OCI-LY7 (cell line): ENCODE measurements at regions not wholly inside any gene's neighbourhood (a gene's known extent, or its start where the extent isn't known, plus 50 kb on each side); places are given as distances from the start of the nearest gene placed in this dataset.
A peak's percentile ranks its signal among the peaks of the same experiment; 100 is the strongest.

Source experiments
- BruUV-seq: library from RNA; stranded (reverse); fragments of 400-500 nt; replicated peaks from 2 replicates; lab custom pipeline; 2021; lab: Mats Ljungman, UMichigan
- CTCF ChIA-PET: fragments of 300-600 bp; sonication (Branson Sonifier 250); formaldehyde crosslinking; loops from one replicate; lab custom pipeline; 2022; ENCODE audit warnings: antibody characterized with exemption; ENCODE audit not compliant: unreplicated experiment; lab: Charles Lee
- POLR2A ChIA-PET: fragments of 300-600 bp; sonication (Branson Sonifier 250); formaldehyde crosslinking; loops from one replicate; lab custom pipeline; 2022; ENCODE audit warnings: antibody characterized with exemption; lab: Charles Lee
- DNase-seq: peaks from one replicate; pipeline ENCODE4 v3.0.0-alpha.2; 2015; ENCODE audit warnings: low spot score
- H2AFZ ChIP-seq: fragments of 200-600 bp; sonication (generic), shearing (Covaris generic); 2 replicates; pipeline ENCODE4 v1.6.1; 2014; ENCODE audit warnings: mild to moderate bottlenecking, antibody characterized with exemption, low read length, moderate library complexity
- H3K27ac ChIP-seq: fragments of 200-600 bp; sonication (generic); 2 replicates; pipeline ENCODE4 v1.5.1; 2014; ENCODE audit warnings: mixed run types, low read depth, mild to moderate bottlenecking, moderate library complexity, low read length, inconsistent platforms; ENCODE audit not compliant: poor library complexity, severe bottlenecking
- H3K36me3 ChIP-seq: fragments of 200-600 bp; sonication (generic); 2 replicates; pipeline ENCODE4 v1.6.1; 2014; ENCODE audit warnings: mild to moderate bottlenecking, antibody characterized with exemption, low read length, moderate library complexity, mixed read lengths; ENCODE audit not compliant: insufficient read depth
- H3K4me1 ChIP-seq: fragments of 200-600 bp; sonication (generic); 2 replicates; pipeline ENCODE4 v1.5.1; 2014; ENCODE audit warnings: mild to moderate bottlenecking, low read length; ENCODE audit not compliant: insufficient read depth, poor library complexity, severe bottlenecking
- H3K4me2 ChIP-seq: fragments of 200-600 bp; sonication (generic); 2 replicates; pipeline ENCODE4 v1.6.1; 2014; ENCODE audit warnings: mild to moderate bottlenecking, low read length
- H3K4me3 ChIP-seq: fragments of 200-600 bp; sonication (generic); 2 replicates; pipeline ENCODE4 v1.5.1; 2014; ENCODE audit warnings: mild to moderate bottlenecking, low read depth, low read length; ENCODE audit not compliant: poor library complexity, severe bottlenecking
- H3K79me2 ChIP-seq: fragments of 200-600 bp; sonication (generic); 2 replicates; pipeline ENCODE4 v1.6.1; 2016; ENCODE audit warnings: low read depth, mild to moderate bottlenecking, low read length, moderate library complexity, mixed read lengths; ENCODE audit not compliant: insufficient read depth
- H3K9me2 ChIP-seq: fragments of 200-600 bp; sonication (generic); 2 replicates; pipeline ENCODE4 v1.6.1; 2016; ENCODE audit warnings: mild to moderate bottlenecking, low read length, mixed read lengths; ENCODE audit not compliant: insufficient read depth
- H3K9me3 ChIP-seq: fragments of 200-600 bp; sonication (generic); 2 replicates; pipeline ENCODE4 v1.6.1; 2014; ENCODE audit warnings: mild to moderate bottlenecking, mixed run types, low read length, mixed read lengths
- H4K20me1 ChIP-seq: fragments of 200-600 bp; sonication (generic); 2 replicates; pipeline ENCODE4 v1.6.1; 2014; ENCODE audit warnings: mild to moderate bottlenecking, antibody characterized with exemption, low read length, moderate library complexity, mixed read lengths; ENCODE audit not compliant: insufficient read depth
- CTCF ChIP-seq: fragments of 200-600 bp; sonication (generic); conservative IDR thresholded peaks from 2 replicates; pipeline ENCODE4 v1.5.1; 2014; ENCODE audit warnings: mild to moderate bottlenecking, antibody characterized with exemption, low read length, moderate library complexity, mixed read lengths
- EZH2phosphoT487 ChIP-seq: fragments of 200-600 bp; sonication (generic); IDR thresholded peaks from 2 replicates; pipeline ENCODE4 v1.6.1; 2018; ENCODE audit warnings: low read depth, borderline replicate concordance, mild to moderate bottlenecking, mixed run types, antibody characterized with exemption, low read length, moderate library complexity, mixed read lengths
- intact Hi-C: fragments of 100-400 bp; cut with micrococcal nuclease; formaldehyde crosslinking; loops from one replicate; pipeline ENCODE4 v1.10.0; 2022; ENCODE audit not compliant: unreplicated experiment

GRCh38 chr2:181308766-181309515, 148.2 kb upstream of the ITGA4 start:
- DNase-seq: peak; percentile 54
- Histone ChIP-seq H3K36me3 (no peaks in the 10 kb centered on the region), H3K4me2 (peak overlapping the region; percentile 76), H3K9me2 (no peaks in the 10 kb centered on the region), H3K9me3 (no peaks in the 10 kb centered on the region), H3K4me1 (peaks cover 96% of the 10 kb centered on the region), H2AFZ (peak overlapping the region; percentile 96), H3K4me3 (peak overlapping the region; percentile 61), H3K27ac (peak overlapping the region; percentile 98), H3K79me2 (no peaks in the 10 kb centered on the region), H4K20me1 (no peaks in the 10 kb centered on the region)
- CTCF ChIA-PET: interaction anchor here (0.8 to 1.5 kb wide), 3 partner anchors 48 to 157 kb away, joined by 3 to 5 read pairs (median 4); partner anchors contain the start of gene ITGA4
- POLR2A ChIA-PET: interaction anchor here (0.5 to 12.6 kb wide), 22 partner anchors 10 to 1410 kb away, joined by 3 to 261 read pairs (median 4); partner anchors contain the start of gene ITGA4
- intact Hi-C loops: loop anchor here (5.0 to 10.0 kb wide), 3 partner anchors 327 to 1432 kb away; partner anchors contain the start of genes DNAJC10 and UBE2E3
- TF ChIP-seq CTCF: no peak
- TF ChIP-seq EZH2phosphoT487: no peak
- TSS peak; percentile 52 for BruUV-seq

- peak overlapping the region; percentile 96 for H2AFZ ChIP-seq
- H3K4me2 ChIP-seq: peak overlapping the region; percentile 76
Measured at GRCh38 chr2:181309586-181309985, 147.6 kb upstream of the ITGA4 start.

More at GRCh38 chr2:181309586-181309985, 147.6 kb upstream of the ITGA4 start:
- H3K4me3 ChIP-seq: peak overlapping the region; percentile 61
- H3K9me2 ChIP-seq: no peaks in the 10 kb centered on the region
- H3K9me3 ChIP-seq: no peaks in the 10 kb centered on the region
- BruUV-seq: no TSS peak
- intact Hi-C loops: loop anchor here (5.0 to 10.0 kb wide), 3 partner anchors 327 to 1432 kb away; partner anchors contain the start of genes DNAJC10 and UBE2E3
- H4K20me1 ChIP-seq: no peaks in the 10 kb centered on the region
- H3K4me1 ChIP-seq: peaks cover 96% of the 10 kb centered on the region
- no peak for TF ChIP-seq EZH2phosphoT487
- no peak for TF ChIP-seq CTCF
- CTCF ChIA-PET: interaction anchor here (0.8 to 1.5 kb wide), 3 partner anchors 49 to 157 kb away, joined by 3 to 5 read pairs (median 4); partner anchors contain the start of gene ITGA4
- peak; percentile 30 for DNase-seq
- POLR2A ChIA-PET: interaction anchor here (0.5 to 12.6 kb wide), 21 partner anchors 8 to 829 kb away, joined by 3 to 261 read pairs (median 4); partner anchors contain the start of gene ITGA4
- H3K36me3 ChIP-seq: no peaks in the 10 kb centered on the region
- H3K27ac ChIP-seq: peak overlapping the region; percentile 98
- H3K79me2 ChIP-seq: no peaks in the 10 kb centered on the region
